Parathyroid adenoma (tissue), 2 donors: ENCODE measurements at regions not wholly inside any gene's neighbourhood (a gene's known extent, or its start where the extent isn't known, plus 50 kb on each side); places are given as distances from the start of the nearest gene placed in this dataset.

Source experiments
- H2AFZ ChIP-seq: fragments of 300-600 bp; sonication (generic); one replicate; pipeline ENCODE4 v1.7.0; 2017; ENCODE audit warnings: antibody characterized with exemption, mild to moderate bottlenecking
- H3K27ac ChIP-seq: fragments of 300-600 bp; sonication (generic); one replicate; pipeline ENCODE4 v1.7.0; 2017
- H3K27me3 ChIP-seq: fragments of 300-600 bp; sonication (generic); one replicate; pipeline ENCODE4 v1.7.0; 2017; ENCODE audit warnings: low read length; ENCODE audit not compliant: control insufficient read depth, insufficient read depth
- H3K36me3 ChIP-seq: fragments of 300-600 bp; sonication (generic); one replicate; pipeline ENCODE4 v1.7.0; 2017; ENCODE audit warnings: low read length; ENCODE audit not compliant: control insufficient read depth, insufficient read depth
- H3K4me1 ChIP-seq: fragments of 300-600 bp; sonication (generic); one replicate; pipeline ENCODE4 v1.7.0; 2017; ENCODE audit warnings: control low read depth
- H3K4me2 ChIP-seq: fragments of 300-600 bp; sonication (generic); one replicate; pipeline ENCODE4 v1.7.0; 2017; ENCODE audit warnings: low read length
- H3K4me3 ChIP-seq: fragments of 300-600 bp; sonication (generic); one replicate; pipeline ENCODE4 v1.7.0; 2017; ENCODE audit warnings: low read depth, low read length
- H3K79me2 ChIP-seq: fragments of 300-600 bp; sonication (generic); one replicate; pipeline ENCODE4 v1.7.0; 2017; ENCODE audit warnings: control low read depth
- H3K9ac ChIP-seq: fragments of 300-600 bp; sonication (generic); one replicate; pipeline ENCODE4 v1.7.0; 2017; ENCODE audit warnings: mild to moderate bottlenecking
- H3K9me3 ChIP-seq: fragments of 300-600 bp; sonication (generic); one replicate; pipeline ENCODE4 v1.7.0; 2017; ENCODE audit warnings: low read length; ENCODE audit not compliant: control insufficient read depth
- TF ChIP-seq, protein P1 (sequence below): fragments of 300-600 bp; sonication (generic); IDR thresholded peaks from one replicate; pipeline ENCODE4 v1.7.0; 2017; ENCODE audit warnings: antibody characterized with exemption, mild to moderate bottlenecking
- donor health status: primary hyperparathyroidism.

DNA sequence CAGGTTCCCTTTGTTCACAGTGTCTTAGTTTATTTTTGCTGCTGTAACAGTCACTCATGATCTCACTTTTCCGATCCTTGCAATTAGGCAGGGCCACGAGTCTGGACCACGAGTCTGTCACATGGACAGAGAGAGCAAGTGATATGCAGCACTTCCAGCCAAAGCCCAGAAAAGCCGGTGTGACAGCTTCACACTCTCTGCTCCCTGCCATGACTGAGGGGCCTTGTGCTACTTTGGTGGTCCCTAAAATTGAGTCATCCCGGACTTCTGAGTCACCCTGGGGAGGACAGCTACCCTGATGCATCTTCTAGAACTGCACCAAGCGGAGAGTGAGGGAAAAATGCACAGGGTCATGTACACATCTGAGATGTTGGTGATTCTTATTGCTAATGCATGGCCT is 179.6 kb downstream of the EFNB2 start:
- Histone ChIP-seq H2AFZ (no peak overlapping the region), H3K9ac (no peak overlapping the region), H3K36me3 (no peaks in the 10 kb centered on the region), H3K27ac (no peak overlapping the region), H3K9me3 (no peaks in the 10 kb centered on the region), H3K27me3 (no peaks in the 10 kb centered on the region), H3K4me1 (no peaks in the 10 kb centered on the region), H3K4me2 (no peak overlapping the region), H3K79me2 (no peaks in the 10 kb centered on the region), H3K4me3 (no peak overlapping the region)
- TF ChIP-seq, protein P1, sequence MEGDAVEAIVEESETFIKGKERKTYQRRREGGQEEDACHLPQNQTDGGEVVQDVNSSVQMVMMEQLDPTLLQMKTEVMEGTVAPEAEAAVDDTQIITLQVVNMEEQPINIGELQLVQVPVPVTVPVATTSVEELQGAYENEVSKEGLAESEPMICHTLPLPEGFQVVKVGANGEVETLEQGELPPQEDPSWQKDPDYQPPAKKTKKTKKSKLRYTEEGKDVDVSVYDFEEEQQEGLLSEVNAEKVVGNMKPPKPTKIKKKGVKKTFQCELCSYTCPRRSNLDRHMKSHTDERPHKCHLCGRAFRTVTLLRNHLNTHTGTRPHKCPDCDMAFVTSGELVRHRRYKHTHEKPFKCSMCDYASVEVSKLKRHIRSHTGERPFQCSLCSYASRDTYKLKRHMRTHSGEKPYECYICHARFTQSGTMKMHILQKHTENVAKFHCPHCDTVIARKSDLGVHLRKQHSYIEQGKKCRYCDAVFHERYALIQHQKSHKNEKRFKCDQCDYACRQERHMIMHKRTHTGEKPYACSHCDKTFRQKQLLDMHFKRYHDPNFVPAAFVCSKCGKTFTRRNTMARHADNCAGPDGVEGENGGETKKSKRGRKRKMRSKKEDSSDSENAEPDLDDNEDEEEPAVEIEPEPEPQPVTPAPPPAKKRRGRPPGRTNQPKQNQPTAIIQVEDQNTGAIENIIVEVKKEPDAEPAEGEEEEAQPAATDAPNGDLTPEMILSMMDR, result no peak

DNA sequence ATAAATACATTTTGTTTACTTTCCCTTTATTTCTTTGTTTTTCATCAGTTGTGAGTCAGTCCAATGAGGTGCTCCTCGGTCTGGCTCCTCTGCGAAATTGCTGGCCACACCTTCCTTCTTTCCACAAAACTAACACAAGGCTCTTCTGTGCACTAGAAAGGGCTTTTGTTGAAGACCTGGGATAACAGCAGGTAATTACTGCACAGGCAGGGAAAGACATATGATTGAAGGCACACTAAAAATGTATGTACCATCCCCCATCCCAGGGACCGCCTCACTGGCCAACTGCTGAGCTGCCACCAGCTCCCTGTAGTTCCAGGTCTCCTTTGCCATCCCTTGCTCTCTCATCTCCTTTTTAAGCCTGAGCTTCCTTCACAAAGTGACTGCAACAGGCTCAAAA is 180.5 kb downstream of the EFNB2 start:
- Histone ChIP-seq H3K27ac (no peak overlapping the region), H3K4me3 (no peak overlapping the region), H3K79me2 (no peaks in the 10 kb centered on the region), H3K36me3 (no peaks in the 10 kb centered on the region), H3K4me2 (no peak overlapping the region), H3K9me3 (no peaks in the 10 kb centered on the region), H2AFZ (no peak overlapping the region), H3K4me1 (no peaks in the 10 kb centered on the region), H3K27me3 (no peaks in the 10 kb centered on the region), H3K9ac (no peak overlapping the region)
- TF ChIP-seq, protein P1, result no peak

DNA sequence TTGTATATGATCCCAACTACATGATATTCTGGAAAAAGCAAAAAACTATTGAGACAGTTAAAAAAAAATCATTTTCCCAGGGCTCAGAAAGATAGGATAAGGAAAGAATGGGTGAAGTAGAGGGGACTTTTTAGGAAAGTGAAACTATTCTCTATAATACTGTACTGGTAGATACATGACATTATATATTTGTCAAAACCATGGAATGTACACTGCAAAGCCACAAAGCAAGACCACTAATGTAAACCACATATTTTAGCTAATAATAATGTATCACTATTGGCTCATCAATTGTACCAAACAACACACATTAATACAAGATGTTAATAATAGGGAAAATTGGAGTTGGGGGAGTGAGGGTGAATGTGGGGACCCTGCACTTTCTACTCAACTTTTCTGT is 182.6 kb downstream of the EFNB2 start:
- TF ChIP-seq, protein P1, result no peak

DNA sequence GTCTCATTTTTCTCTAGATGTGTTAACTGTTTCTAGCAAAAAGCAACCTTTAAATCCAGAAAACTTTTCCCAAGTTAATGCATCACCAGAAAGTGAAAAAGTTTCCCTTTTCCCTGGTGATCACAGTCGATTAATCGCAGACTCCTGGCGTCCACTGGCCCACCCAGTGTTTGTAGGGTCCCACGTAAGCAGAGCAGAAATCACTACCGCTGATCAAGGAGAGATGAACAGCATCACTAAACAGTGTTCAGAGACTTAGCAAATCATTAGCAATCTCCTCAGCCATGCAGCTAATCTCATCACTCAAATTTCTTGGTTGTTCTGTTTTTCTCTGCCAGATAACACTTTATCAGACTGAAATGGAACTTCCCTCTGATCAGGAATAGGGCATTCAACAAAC is 184.2 kb downstream of the EFNB2 start:
- TF ChIP-seq, protein P1, result no peak
- H2AFZ ChIP-seq, result no peak overlapping the region

More for the DNA sequence above, 182.6 kb downstream of the EFNB2 start:
- no peaks in the 10 kb centered on the region for H3K36me3 ChIP-seq
- H3K27ac ChIP-seq, result no peak overlapping the region
- no peaks in the 10 kb centered on the region for H3K4me1 ChIP-seq
- H3K4me2 ChIP-seq, result no peak overlapping the region
- H3K27me3 ChIP-seq, result no peaks in the 10 kb centered on the region
- H3K79me2 ChIP-seq, result no peaks in the 10 kb centered on the region
- no peak overlapping the region for H3K4me3 ChIP-seq
- H3K9me3 ChIP-seq, result no peaks in the 10 kb centered on the region
- no peak overlapping the region for H3K9ac ChIP-seq
- no peak overlapping the region for H2AFZ ChIP-seq

DNA sequence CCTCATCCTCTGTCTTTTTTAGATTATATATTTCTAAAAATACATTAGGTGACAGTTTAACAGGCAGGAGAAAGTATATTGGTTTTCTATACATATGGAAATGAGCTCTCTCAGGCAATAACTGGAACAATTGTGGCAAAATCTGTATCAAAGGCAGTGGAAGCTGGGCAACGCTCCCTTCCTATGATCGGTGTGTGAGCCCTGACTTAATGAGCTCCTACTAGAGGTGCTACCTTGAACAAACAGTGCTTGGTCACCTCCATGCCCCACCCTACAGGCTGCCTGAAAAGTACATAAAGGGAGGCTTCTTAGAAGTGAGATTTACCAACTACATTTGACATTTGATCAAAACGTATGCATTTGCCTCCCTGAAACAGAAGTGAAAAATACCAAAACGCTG is 185.3 kb downstream of the EFNB2 start:
- no peak overlapping the region for H3K9ac ChIP-seq
- no peaks in the 10 kb centered on the region for H3K36me3 ChIP-seq
- no peaks in the 10 kb centered on the region for H3K27me3 ChIP-seq
- no peak overlapping the region for H3K4me3 ChIP-seq
- H2AFZ ChIP-seq, result no peak overlapping the region
- H3K79me2 ChIP-seq, result no peaks in the 10 kb centered on the region
- no peaks in the 10 kb centered on the region for H3K4me1 ChIP-seq
- no peak overlapping the region for H3K27ac ChIP-seq
- H3K9me3 ChIP-seq, result no peaks in the 10 kb centered on the region
- TF ChIP-seq, protein P1, result no peak
- no peak overlapping the region for H3K4me2 ChIP-seq

More for the DNA sequence above, 184.2 kb downstream of the EFNB2 start:
- no peak overlapping the region for H3K4me3 ChIP-seq
- H3K27ac ChIP-seq, result no peak overlapping the region
- H3K4me2 ChIP-seq, result no peak overlapping the region
- H3K36me3 ChIP-seq, result no peaks in the 10 kb centered on the region
- H3K27me3 ChIP-seq, result no peaks in the 10 kb centered on the region
- H3K79me2 ChIP-seq, result no peaks in the 10 kb centered on the region
- no peaks in the 10 kb centered on the region for H3K4me1 ChIP-seq
- no peak overlapping the region for H3K9ac ChIP-seq
- no peaks in the 10 kb centered on the region for H3K9me3 ChIP-seq
